ENCODE measurements at regions not wholly inside any gene's neighbourhood (a gene's known extent, or its start where the extent isn't known, plus 50 kb on each side); places are given as distances from the start of the nearest gene placed in this dataset.

- TF ChIP-seq ZNF407 (CRISPR knock-in tag; IDR thresholded peaks at IDR 0.05; ENCODE audit: not compliant biosample characterization): no peak
- TF ChIP-seq KDM4B (CRISPR knock-in tag; IDR thresholded peaks at IDR 0.05): no peak
- no peak for TF ChIP-seq KDM3A (CRISPR knock-in tag; IDR thresholded peaks at IDR 0.05; ENCODE audit: low read depth)
These were observed 208.3 kb upstream of the MAP3K1 start (continued) for GRCh38 chr5:56607074-56607473.

- FAIRE-seq (no peak), ATAC-seq (no peak), DNase-seq (ENCODE audit: low spot score) (no peak)
- Histone ChIP-seq H3K27ac (ENCODE audit: extremely low read length, insufficient read depth, low read length) (no peak overlapping the region), H3K9me3 (ENCODE audit: low read length) (peaks cover 2% of the 10 kb centered on the region; the same call in 1 of the 2 replicates), H3K36me3 (replicated peaks in 1 of 2; ENCODE audit: control insufficient read depth in 1 of 2, insufficient read depth in 2 of 2, low read length in 2 of 2) (no peaks in the 10 kb centered on the region), H3K4me2 (ENCODE audit: low read depth, low read length) (no peak overlapping the region), H3K27me3 (ENCODE audit: control insufficient read depth in 1 of 2, insufficient read depth in 2 of 2, low read length in 2 of 2) (peaks cover 0 to 20% of the 10 kb centered on the region in 2 experiments; a peak in 2 of 5 replicates), H4K20me1 (ENCODE audit: insufficient read depth, low read length) (no peaks in the 10 kb centered on the region), H3K9ac (ENCODE audit: insufficient read depth, low read depth, low read length) (no peak overlapping the region), H3K79me2 (ENCODE audit: insufficient read depth, low read length) (no peaks in the 10 kb centered on the region), H3K4me1 (ENCODE audit: insufficient read depth, low read length) (no peaks in the 10 kb centered on the region), H2AFZ (ENCODE audit: low read length) (no peak overlapping the region), H3K4me3 (replicated peaks in 1 of 3; ENCODE audit: insufficient read depth in 1 of 3, low read depth in 2 of 3, low read length in 3 of 3) (no peak overlapping the region)
- intact Hi-C loops (cut with micrococcal nuclease; ENCODE audit: unreplicated experiment): no loop called here
- in situ Hi-C loops (cut with HindIII; ENCODE audit: extremely low pct_ligation_motif_present, low pct_unique_long_range_greater_than_20kb): no loop called here
- no TSS peak for BruUV-seq (replicated peaks)
- WGBS (ENCODE audit: low lambda C conversion rate): 72% methylated on average over 3 of the region's 3 CpGs
- POLR2A ChIA-PET: no interaction called here
- CTCF ChIA-PET (ENCODE audit: low intra/inter-chr PET ratio, low total read pairs): no interaction called here
- TF ChIP-seq MATR3 (CRISPR knock-in tag; IDR thresholded peaks at IDR 0.05): no peak
- TF ChIP-seq CHD4 (IDR thresholded peaks at IDR 0.05; ENCODE audit: borderline replicate concordance, low read length): no peak
- TF ChIP-seq ZNF292 (CRISPR knock-in tag; IDR thresholded peaks at IDR 0.05; ENCODE audit: borderline replicate concordance, low read depth): no peak
- no peak for TF ChIP-seq PTBP1 (IDR thresholded peaks at IDR 0.05; ENCODE audit: low read depth, low read length, poor library complexity, severe bottlenecking)
- TF ChIP-seq ZFP41 (CRISPR knock-in tag; IDR thresholded peaks at IDR 0.05; ENCODE audit: borderline replicate concordance): no peak
- TF ChIP-seq SRSF9 (IDR thresholded peaks at IDR 0.05; ENCODE audit: borderline replicate concordance, insufficient read depth, low read depth, low read length, poor library complexity, severe bottlenecking): no peak
- TF ChIP-seq TMF1 (CRISPR knock-in tag; IDR thresholded peaks at IDR 0.05; ENCODE audit: low read depth): no peak
- TF ChIP-seq ATF5 (CRISPR knock-in tag; IDR thresholded peaks at IDR 0.05; ENCODE audit: low read depth): no peak
- TF ChIP-seq ATF1 (CRISPR knock-in tag; IDR thresholded peaks at IDR 0.05): no peak
- no peak for TF ChIP-seq IKZF1 (IDR thresholded peaks at IDR 0.05)
- no peak for TF ChIP-seq ZBTB14 (CRISPR knock-in tag; IDR thresholded peaks at IDR 0.05)
These were observed 209.2 kb upstream of the MAP3K1 start for GRCh38 chr5:56606192-56606591.

Data from HepG2 (cell line).